ENCODE measurements at regions not wholly inside any gene's neighbourhood (a gene's known extent, or its start where the extent isn't known, plus 50 kb on each side); places are given as distances from the start of the nearest gene placed in this dataset.
"Not testable (repeated sequence)": the region's sequence is repeated elsewhere in the genome, so short reads cannot be mapped to it uniquely, and the experiment has no call there.

DNA sequence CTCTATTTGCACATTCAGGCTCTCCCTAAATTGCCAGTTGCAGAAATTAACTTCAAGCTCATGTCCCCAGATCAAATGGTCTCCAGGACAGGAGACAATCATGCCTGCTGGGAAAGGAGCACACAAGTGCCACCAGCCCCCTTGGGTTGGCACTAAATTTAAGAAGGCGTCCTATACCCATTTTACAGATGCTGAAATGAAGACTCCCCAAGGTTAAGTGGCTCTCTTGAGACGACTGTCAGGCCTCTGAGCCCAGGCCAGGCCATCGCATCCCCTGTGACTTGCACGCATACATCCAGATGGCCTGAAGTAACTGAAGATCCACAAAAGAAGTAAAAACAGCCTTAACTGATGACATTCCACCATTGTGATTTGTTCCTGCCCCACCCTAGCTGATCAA lies 232.5 kb upstream of the FOXF1 start:
- DNase-seq (ENCODE audit: low spot score) = not testable (repeated sequence)

GRCh38 chr16:86281421-86281820 lies 228.9 kb upstream of the FOXF1 start:
- no peak for DNase-seq (ENCODE audit: low spot score)

DNA sequence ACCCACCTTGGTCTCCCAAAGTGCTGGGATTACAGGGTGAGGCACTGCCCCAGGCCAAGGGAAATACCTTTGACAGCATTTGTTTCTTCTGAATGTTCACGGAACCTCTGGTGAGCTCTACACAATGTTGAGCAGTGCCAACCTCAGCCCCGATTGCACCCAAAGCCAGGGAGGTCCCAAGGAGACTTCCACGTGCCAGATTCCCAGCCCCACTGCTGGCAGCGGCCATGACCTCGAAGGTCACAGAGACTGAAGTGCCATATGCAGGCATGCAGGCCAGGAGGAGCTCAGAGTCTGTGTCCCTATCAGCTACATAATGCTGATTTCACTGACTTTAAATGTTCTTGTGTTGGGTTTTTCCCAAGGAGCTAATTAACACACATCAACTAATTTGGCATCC lies 226.4 kb upstream of the FOXF1 start:
- no peak for DNase-seq (ENCODE audit: low spot score)

- no peak for DNase-seq (ENCODE audit: low spot score)
These were observed 224.9 kb upstream of the FOXF1 start for GRCh38 chr16:86285421-86285820.

DNA sequence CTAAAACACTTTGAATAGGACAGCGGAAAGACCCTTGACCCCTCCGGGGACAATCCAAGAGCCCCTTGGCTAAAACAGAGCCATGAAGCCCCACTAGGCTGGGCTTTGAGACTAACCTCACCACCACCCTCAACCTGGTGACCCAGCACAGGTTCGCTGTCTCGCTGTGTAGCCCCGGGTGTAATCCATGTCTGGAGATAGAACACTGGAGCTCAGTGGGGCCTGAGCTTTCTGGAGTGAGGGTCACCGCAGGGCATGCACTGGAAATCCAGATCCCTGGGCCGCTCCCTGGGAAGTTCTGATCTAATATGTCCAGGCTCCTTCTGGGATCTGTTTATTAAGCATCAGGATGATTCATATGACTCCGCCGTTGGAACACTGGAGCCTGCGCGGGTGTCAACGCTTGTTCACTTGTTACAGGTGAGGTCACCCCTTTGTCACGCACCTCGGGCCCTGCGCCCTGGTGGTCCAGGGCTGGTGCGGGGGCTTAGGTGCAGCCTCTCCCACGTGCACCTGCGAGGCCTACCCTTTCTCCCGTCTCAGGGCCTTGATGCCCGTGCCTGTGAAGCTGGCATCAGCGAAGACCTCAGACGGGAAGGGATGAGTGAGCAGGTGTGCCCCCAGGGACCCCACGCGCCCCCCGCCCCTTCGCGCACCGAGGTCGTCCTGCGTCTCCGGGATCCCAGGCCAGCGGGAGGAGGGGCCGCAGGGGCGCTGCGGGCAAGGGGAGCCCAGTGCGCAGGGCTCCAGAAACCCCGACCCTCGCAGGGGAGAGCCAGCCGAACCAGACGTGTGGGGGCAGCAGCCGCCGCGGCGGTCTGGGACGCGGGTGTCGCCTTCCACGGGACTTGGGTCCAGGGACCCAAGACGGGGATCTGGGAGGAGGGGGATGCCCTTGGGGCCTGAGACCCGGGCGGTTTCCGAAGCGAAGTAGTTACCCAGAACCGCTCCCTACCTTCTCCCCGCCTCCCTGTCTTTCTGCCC lies 224.1 kb upstream of the FOXF1 start:
- DNase-seq (ENCODE audit: low spot score) = no peak

DNA sequence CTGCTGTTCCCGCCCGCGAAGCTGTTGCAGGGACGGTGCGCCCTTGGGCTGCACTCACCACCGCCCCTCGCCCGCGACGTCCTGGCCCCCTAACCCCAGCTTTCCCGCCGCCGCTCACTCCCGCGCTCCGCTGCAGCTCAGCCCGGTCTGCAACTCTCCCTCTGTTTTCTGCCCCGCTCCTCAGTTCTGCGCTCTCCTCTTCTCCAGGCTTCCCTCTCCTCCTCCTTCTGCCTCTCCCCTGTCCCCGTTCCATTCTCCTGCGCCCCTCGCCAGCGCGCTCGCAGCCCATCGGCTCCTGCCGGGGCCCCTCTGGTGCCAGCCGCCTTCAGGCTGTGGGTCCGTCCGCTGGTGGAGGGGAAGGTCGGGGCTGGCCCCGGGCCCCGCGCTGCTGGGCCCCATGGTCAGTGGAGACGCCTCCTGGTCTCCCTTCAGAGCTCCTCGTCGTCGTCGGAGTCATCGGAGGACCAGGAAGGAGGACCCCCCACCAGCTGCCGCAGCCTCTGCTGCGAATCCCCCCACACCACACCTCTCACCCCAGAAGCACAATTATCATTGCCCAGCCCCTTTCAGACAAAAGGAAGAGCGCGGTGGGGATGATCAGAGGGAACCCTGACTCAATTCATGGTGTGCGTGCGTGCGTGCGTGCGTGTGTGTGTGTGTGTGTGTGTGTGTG lies 223.2 kb upstream of the FOXF1 start:
- DNase-seq (ENCODE audit: low spot score) = no peak

DNA sequence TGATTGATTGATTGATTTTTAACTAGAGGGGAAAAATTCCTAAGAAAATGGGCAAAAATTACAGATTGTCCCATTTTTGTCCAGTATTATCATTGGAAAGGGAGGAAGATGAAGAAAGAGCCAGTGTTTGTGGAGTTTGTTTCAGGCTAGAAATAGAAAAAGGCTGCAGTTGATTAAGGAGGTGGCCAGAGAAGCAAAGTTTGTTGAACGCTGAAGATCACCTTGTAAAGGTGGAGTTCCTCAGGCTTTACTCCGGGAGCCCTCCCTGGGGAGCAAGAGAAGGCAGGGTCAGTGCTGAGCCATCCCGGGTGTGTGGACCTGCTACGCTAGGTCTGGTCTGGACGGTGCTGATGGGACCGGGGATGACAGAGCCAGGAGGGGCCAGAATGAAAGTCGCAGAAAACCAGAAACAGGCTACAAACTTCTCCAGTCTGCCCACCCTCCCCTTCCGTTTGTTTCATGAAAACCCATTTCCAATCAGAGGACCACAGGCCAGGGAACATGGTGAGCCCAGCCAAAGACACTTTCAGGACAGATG lies 222.6 kb upstream of the FOXF1 start:
- no peak for DNase-seq (ENCODE audit: low spot score)

GRCh38 chr16:86288716-86289294 lies 221.5 kb upstream of the FOXF1 start:
- no peak for DNase-seq (ENCODE audit: low spot score)

DNA sequence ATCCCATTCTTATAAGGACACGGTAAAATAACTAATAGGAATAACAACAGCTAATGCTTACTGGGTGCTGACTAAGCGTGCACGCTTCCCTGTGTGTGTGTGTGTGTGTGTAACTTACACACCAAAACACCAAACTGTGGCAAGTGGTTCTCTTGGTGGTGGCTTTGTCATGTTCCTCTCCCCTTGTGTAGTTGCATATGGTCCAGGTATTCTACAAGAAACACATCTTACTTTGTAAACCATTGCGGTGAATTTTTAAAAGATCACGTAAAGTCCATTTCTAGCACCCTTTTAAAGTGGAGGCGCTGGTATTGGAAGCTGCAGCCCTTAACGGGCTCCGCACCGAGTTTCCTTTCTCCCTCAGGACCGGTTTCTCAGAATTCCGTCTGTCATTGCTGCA lies 221.0 kb upstream of the FOXF1 start:
- no peak for DNase-seq (ENCODE audit: low spot score)

DNA sequence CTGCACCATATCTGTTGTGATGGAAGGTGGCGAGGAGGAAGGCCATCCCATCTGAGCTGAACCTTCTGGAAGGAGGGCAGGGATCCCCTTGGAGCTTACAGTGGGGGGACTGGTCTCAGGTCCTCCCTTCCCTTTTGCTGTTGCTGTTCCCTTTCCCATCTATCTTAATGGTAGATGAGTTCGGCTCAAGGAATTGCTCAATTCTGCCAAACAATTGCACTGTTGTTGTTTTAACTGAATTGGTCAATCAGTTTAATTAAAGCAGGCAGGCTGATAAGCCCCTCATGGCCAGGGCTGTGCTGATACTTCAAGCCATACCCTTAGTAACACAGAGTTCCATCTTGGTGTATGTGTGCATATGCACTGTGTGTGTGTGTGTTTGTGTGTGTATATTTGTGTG lies 220.4 kb upstream of the FOXF1 start:
- no peak for DNase-seq (ENCODE audit: low spot score)

GRCh38 chr16:86291491-86291890 lies 218.8 kb upstream of the FOXF1 start:
- no peak for DNase-seq (ENCODE audit: low spot score)

DNA sequence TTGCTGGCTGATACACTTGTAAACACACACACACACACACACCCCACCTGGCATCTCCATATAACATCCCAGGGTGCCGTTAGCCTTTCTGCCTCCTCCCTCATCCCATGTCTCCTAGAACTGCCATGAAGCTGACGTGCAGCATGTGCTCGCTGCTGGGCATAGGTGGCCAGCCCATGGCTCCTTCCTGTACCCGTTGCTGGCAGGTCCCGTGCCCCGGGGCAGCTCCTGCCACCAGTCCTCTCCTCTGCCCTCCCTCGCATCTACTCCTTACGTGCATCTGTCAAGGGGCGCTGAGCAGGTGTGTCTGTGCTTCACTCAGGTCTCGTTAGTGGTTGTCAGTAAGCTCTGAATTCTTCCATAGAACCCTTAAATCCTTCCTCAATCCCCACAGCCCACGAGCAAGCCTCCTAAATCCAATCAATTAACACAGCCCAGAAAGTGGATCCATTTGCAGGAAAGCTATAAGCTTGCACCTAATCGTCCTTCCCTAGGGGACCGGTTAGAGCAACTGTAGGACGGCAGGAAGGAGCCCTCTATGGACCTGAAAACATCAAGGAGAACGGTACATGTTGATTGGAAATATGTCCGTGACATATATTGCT lies 218.1 kb upstream of the FOXF1 start:
- no peak for DNase-seq (ENCODE audit: low spot score)

- DNase-seq (ENCODE audit: low spot score) = no peak
These were observed 217.4 kb upstream of the FOXF1 start for GRCh38 chr16:86292942-86293341.

DNA sequence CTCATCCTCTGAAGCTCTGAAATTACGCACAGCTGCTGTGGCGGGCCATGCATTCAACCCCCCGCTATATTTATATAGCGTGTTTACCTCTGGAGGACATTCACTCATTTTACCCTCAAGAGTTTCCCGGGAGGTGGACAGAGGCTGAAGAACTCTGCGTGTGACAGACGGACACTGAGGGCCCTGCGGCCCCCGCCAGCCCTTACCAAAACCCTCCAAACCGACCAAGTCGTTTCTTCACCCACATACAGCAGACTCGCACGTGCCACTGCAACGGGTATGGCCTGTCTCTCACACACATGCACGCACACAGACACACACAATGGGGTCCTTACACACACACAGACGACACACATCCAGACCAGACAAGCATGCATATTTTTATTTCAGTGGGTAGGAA lies 216.4 kb upstream of the FOXF1 start:
- DNase-seq (ENCODE audit: low spot score) = no peak

DNA sequence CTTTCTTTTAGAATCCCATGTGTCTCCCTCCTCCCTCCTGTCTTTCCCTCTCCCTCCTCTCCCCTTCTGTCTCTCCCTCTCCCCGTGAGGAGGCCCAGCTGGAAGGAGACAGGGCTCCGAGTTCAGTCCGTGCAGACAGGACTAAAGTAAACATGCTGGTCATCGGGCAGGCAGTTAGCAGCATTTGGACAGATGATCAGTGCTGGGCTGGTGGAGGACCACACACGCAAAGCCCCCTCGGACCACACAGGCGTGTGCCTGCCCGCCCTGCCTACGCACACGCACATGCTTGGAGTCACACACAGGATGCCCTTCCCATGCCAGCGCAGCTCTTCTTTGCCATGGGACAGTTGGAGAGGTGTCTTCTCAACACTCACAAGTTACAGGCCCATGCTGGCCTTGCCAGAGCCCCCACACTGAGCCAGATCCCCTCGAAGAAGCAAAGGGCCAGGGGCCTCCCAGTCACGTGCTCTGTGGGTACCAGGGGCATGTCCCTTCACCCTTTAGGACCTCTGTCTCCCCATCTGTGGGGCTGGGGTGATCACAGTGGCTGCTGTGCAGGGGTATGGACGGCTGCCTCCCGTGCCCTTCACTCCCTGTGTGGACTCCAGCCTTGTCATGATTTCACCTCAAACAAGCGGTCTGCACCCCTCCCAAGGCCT lies 215.7 kb upstream of the FOXF1 start:
- DNase-seq (ENCODE audit: low spot score) = no peak

GRCh38 chr16:86296256-86296655 lies 214.1 kb upstream of the FOXF1 start:
- DNase-seq (ENCODE audit: low spot score) = no peak

GRCh38 chr16:86297391-86297790 lies 212.9 kb upstream of the FOXF1 start:
- DNase-seq (ENCODE audit: low spot score) = no peak

DNA sequence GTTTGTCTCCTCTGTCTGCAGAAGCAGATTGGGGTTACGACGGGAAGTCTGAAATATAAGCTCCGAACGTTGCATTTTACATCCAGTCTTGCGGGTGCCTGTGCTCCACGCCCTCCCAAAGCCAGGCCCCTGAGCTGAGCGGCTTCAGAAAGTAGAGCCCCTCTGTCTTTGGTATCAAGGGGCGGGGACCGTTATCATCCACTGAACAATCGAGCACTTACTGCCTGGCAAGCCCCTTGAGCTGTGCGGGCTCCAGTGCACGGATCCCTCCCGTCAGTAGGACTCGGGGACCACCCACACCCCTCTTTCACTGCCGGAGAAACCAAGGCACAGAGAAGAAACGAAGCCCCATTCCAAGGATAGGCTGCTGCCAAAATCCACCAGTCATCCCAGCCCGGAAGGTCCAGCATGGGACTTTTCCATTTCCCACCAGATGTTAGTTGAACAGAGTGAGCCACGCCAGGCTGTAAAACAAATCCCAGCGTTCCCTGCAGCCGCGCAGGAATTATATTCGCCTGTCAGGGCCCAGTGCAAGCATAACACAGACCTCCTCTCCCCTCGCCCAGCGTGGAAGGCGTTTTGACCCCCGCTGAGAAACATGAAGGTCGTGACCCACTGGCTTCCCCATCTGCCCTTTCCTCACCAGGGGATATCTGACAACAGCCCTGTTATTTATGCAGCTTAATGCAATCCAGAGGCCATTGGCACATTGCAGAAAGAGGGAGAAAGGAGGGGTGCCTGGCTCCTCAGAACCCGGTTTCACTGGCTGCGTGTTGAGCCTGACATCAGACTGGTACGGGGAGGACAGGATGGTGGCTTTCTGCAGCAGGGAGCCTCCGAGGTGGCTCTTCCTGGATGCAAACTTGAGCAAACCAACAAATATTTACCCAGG lies 212.2 kb upstream of the FOXF1 start:
- no peak for DNase-seq (ENCODE audit: low spot score)

DNA sequence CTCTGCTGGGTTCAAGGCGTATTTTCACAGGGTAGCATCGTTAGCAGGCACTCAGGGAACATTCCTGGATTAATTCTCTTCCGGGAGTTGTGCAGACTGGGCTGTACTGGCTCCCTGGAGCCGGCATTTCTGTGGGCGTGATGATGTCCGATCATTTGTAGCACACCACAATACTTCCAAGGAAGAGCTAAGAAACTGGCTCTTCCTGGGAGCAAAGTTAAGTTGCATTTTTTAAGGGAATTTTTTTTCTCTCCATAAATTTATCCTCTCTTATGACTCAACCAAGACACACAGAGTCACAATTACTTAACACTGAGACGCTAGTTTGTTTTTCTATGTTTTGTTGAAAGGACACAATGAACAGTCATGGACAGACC lies 211.6 kb upstream of the FOXF1 start:
- no peak for DNase-seq (ENCODE audit: low spot score)

GRCh38 chr16:86299882-86300610 lies 210.3 kb upstream of the FOXF1 start:
- DNase-seq (ENCODE audit: low spot score) = no peak

All from LoVo (cell line).